ENCODE measurements at regions not wholly inside any gene's neighbourhood (a gene's known extent, or its start where the extent isn't known, plus 50 kb on each side); places are given as distances from the start of the nearest gene placed in this dataset.

- peak; percentile 50 for DNase-seq (ENCODE audit: low read depth)
Measured at GRCh38 chr12:3928538-3929184, 55.5 kb upstream of the PARP11 start.

DNA sequence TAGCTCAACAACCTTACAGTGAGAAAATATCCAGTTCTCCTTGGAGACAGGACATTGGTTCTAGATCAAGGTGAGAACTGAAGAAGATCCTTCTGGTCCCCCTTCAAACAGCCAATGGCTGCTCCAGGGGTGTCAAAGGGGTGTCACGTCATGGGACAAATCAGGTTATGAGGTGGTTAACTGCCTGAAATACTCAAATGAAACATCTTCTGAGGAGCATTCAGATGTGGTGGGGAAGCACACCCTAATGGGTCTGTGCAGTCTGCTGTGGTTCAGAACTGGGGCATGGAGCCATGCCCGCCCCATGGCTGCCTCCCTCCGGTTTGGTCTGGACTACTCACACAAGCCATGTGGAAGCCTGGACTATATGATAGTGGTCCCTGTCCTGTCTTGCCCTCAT, 52.4 kb upstream of the PARP11 start:
- DNase-seq (ENCODE audit: low read depth) = no peak

DNA sequence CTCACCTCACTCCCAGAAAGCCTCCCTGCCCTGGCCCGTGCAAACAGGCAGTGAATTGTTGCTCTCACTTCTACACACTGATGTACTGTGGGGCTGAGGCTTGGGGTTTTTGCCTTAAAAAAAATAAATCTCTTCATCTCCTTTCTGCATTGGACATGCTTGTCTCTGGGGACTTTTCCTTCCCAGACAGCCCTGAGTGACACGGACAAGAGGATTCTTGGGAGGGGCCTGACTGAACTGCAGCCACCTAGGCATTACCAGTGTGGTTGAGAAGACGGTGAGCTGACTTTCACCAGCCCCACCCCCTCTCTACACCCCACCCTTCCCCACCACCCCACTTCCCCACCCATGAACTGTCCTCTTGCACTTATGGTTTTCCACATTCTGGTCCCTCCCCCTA, 51.6 kb upstream of the PARP11 start:
- DNase-seq (ENCODE audit: low read depth) = no peak

DNA sequence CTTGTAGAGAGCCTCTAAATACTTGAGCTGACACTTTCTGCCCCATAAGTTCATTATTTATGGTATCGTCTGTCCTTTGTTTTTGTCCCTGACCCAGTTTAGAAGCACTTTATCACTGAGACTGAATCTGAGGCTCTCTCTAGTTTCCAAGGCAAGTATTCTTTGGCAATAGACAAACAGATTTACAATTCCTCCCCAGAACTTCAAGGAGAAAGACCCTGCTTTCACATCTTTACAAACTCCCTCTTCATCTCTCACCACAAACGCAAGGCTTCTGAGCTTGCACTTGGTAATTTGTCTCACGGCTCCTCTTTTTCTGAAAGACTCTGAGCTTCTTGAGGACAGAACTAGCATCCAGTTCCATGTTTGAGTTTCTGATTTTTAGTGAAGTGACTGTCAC, 49.8 kb upstream of the PARP11 start:
- DNase-seq (ENCODE audit: low read depth) = no peak

Data from myocyte (in vitro differentiated cells).